ENCODE measurements at regions not wholly inside any gene's neighbourhood (a gene's known extent, or its start where the extent isn't known, plus 50 kb on each side); places are given as distances from the start of the nearest gene placed in this dataset.
"Not testable (repeated sequence)": the region's sequence is repeated elsewhere in the genome, so short reads cannot be mapped to it uniquely, and the experiment has no call there.

DNA sequence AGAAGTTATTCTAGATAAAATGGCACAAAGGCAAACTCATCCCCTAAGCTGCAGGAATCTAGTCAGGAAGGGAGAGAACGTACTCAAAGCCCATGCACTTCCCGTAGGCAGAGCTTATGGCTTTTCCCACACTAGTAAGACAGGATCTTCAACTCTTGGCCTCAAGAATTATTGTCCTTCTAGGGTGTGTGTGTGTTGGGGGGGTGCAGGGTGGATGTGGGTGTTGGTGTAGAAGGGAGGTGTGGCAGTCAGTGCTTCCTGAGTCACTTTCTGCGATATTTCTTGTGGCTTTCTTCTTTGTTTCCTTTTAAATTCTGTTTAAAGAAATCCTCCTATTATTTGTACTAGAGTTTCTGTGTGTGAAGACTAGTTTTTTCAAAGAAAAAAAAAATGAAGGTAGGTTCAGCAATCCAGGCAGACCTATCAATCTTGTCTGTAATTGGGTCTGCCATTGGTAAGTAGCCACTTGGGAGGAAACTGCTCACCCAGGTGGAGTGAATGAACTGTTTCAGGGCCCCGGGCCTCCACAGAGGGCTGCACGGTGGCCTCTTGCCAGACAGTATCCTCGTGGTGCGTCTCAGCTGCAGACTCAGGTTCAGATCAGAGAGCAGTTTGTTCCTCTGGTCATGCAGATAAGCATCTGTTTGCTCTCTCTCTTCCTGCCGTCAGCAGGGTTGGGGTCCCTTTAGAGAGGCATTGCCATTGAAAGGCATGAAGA lies 131.9 kb downstream of the NPR3 start:
- no peak for DNase-seq (ENCODE audit: low spot score)

DNA sequence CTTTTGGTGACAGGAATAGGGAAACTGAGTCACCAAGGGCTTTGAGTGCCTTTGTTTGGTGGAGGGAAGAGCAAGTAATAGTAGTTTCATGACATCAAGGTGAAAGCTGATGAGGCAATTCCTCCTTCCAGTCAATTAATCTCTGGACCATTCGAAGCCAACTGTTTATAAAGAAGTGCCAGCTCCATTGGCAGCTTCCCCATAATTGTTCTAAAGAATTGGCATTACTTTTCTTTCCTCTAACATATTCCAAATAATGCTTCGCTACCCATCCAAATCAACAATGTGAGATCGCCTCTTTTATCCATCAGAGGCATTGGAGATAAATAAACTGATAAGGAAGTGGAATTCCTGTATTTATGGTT lies 132.4 kb downstream of the NPR3 start:
- DNase-seq (ENCODE audit: low spot score): no peak

DNA sequence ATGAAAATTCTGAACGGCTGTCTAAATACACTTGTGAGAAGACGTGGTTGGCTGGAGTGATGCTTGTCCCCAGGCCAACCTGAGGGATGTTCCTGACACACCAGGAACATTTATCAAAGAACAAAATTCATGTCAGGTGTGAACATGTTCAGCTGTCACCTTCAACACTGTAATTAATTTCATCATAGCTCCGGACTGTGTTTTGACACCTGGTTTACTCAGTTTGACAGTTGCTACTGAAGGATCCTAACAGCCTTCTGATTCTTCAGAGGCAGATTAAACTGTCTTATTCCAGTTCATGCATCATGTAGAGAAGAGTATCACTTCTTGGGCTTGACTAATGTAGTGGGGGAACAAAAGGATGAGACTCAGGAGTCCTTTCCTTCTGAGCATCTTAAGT lies 134.1 kb downstream of the NPR3 start:
- DNase-seq (ENCODE audit: low spot score): no peak

DNA sequence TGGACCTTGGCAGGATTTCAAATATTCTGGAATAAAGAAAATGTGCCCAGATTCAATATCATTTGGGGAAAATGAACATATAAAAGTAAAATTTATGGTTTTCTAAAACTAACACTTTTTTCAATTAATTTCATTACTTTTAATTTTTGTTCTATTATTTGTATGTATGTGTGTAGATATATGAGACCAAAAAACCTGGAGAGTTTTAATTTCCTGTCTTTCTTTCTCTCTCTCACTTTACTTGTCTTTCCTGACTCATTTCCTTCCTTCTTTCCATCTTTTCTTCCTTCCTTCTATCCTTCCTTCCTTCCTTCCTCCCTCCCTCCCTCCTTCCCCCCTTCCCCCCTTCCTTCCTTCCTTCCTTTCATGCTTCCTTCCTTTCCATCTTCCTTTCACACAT lies 137.0 kb downstream of the NPR3 start:
- DNase-seq (ENCODE audit: low spot score): no peak

DNA sequence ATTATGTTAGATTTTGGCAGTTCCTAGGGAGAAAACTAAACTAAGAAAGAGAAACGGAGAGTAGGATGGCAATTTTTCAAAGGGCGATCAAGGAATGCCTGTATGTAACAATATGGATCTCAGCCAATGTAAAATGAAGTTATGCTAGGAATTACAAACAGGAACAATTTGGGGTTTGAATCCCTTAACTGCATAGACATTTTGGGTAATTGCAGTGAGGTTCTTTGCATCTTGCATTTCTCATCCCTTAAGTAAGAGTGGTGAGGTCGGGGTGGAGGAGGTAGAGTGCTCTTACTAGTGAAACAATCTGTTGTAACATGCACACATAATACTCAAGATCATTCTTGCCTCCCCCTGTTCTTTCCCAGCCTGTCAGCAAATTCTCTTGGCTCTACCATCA lies 137.6 kb downstream of the NPR3 start:
- DNase-seq (ENCODE audit: low spot score): no peak

DNA sequence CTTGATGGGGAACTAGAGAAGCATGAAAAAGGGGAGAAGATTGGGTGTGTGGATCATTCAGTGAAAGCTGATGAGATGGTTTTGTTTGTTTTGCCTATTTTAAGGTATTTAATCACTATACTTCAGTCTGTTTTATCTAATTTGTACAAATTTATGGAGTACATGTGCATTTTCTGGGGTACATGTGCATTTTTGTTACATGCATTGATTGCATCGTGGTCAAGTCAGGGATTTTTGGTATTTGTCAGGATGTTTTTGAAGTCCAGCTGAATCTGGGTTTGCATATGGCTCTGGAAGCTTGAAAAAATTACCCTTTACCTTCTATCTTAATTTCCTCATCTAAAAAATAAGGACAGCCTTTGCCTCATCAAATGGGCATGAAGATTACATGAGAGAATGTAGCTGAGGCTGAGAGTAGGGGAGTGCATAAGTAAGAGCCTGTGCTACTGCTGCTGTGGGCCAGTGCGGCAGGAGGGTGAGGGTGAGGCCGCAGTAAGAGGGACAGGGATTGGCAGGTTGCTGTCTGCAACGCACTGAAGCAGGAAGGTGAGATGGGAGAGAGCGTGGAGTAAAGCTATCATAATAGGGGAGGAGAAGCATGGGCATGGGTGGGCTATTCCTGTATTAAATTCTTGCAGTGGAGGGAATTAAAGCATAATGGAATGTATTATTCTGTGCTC lies 139.8 kb downstream of the NPR3 start:
- no peak for DNase-seq (ENCODE audit: low spot score)

DNA sequence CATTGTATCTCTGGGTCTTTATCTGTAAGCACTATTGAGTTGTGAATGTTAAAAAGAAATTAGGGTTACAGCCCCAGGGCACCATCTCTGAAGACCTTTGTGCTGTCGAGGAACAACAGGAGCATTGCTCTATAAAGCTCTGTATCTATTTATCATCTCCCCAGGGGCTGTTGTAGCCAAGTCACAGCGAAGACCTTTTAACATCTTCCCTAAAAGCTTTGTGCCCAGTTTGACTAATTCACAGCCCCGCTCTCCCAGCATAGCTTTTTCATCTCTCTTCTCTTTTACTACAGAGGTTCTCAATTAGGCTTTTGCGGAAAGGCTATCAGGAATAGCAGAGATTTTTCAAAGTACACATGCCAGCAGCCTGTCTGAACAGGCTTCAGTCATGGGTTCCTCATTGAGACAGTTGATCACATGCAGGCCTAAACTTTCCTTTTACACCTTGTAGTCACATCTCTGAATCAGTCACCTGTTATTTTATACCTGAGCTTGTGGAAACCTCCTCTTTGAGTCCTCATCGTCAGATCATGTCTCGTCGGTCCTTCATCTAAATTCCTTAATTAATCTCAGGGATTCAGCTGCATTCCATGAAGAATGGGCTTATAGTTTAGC lies 140.5 kb downstream of the NPR3 start:
- DNase-seq (ENCODE audit: low spot score): no peak

DNA sequence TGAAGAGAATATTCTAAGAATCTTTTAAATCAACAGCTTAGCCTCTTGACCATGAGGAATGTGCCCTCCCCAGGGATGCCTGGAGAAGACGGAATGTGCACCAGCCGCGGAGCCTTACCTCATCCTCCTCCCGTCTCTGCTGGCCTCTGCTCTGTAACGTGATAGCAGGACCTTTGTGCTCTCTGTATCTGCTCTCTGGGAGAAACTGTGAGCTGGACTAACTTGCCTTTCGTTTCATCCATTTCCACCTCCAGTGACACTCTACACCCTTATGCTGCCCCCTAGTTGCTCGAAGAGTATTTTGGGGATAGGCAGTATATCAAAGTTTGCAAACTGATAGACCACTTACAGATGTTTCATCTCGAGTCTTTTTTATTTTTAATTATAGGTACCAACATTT lies 141.4 kb downstream of the NPR3 start:
- peak; percentile 13 for DNase-seq (ENCODE audit: low spot score)

DNA sequence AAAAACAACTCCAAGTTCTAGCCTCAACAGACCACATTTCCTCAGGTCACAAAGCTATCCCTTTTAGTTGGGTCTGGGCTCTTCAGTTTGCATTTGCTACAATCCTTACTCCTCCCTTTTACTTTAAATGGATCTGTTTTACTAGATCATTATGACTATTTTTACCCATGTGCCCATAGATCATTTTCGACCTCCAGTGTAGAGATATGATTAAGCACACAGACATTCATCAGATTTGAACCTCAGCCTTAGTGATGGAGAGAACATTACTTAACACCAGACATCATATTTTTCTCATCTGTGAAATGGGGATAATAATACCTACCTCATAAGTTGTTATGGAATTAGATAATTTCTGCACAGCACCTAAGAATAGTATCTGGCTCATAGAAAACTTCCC lies 141.9 kb downstream of the NPR3 start:
- no peak for DNase-seq (ENCODE audit: low spot score)

DNA sequence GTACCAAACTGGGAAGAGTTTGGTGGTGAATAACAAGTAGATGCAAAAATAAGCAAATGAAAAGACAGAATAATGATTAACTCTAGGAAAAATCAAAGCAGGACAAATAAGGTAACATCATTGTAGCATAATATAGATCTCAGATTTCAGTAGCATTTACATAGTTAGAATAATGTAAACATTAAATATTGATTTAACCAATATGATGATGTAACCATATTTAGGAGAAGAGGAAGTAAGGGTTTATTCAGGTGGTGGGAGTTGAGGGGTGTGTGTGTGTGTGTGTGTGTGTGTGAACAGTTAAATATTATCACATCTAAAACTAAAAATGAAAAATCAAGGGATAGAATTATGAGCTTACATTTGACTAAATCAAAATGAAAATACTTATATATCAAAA lies 143.4 kb downstream of the NPR3 start:
- DNase-seq (ENCODE audit: low spot score): no peak

DNA sequence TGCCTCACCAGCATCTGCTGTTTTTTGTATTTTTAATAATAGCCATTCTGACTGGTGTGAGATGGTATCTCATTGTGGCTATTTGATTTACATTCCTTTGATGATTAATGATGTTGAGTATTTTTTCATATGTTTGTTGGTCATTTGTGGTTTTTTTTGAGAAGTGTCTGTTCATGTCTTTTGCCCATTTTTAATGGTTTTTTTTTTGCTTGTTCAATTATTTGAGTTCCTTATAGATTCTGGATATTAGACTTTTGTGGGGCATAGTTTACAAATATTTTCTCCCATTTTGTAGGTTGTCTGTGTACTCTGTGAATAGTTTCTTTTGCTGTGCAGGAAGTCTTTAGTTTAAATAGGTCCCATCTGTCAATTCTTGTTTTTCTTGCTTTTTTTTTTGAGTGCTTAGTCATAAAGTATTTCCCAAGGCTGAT lies 148.1 kb downstream of the NPR3 start:
- no peak for DNase-seq (ENCODE audit: low spot score)

DNA sequence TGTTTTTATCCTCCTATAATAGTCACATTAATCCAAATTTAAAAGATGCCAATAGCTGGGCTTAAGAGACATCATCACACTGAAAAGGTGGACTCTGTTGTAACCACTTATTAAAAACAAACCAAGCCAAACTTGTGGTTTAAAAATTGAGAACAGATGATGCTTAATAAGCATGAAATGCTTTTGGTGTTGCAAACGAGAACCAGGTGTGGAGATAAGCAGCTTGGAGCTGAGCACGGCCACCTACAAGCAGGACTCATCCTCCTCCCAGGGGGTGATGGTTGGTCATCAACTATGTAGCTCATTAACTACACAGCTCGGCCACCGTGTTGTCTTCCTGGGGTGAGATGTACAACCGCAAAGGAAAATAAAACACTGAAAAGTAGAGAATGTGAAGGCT lies 154.4 kb downstream of the NPR3 start:
- no peak for DNase-seq (ENCODE audit: low spot score)

DNA sequence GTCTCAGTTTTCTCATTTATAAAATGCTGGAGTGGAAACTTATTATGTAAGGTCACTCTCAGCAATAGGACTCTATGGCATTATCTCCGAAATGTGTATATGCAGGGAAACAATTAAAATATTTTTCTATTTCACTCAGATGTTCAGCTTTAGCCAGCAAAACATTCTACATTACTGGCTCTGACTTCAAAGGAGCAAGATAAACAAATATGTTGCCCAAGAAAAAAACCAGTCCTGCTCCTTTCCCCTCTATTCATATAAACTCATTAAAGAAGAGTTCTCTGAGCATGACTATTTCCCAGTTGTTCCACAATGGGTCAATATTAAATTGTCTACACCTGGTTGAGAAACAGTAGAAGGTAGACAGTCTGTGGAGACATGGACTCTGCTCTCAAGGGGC lies 155.0 kb downstream of the NPR3 start:
- DNase-seq (ENCODE audit: low spot score): no peak

DNA sequence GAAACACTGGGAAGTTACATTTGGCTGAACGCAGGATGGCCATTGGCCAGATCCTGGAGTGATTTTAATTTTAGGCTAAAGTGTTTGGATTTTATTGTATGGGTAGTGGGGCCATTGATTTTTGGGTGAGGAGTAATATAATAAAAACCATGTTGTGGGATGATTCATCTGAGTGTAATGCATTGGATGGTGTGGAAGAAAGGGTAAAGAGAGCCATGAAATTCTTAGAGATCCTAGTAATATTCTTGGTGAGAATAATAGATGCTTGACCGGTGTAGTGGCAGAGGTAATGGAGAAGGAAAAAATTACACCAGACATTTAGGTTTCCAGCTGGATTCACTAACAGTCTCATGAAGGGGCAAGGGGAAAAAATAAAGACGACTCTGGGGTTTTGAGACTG lies 158.1 kb downstream of the NPR3 start:
- no peak for DNase-seq (ENCODE audit: low spot score)

DNA sequence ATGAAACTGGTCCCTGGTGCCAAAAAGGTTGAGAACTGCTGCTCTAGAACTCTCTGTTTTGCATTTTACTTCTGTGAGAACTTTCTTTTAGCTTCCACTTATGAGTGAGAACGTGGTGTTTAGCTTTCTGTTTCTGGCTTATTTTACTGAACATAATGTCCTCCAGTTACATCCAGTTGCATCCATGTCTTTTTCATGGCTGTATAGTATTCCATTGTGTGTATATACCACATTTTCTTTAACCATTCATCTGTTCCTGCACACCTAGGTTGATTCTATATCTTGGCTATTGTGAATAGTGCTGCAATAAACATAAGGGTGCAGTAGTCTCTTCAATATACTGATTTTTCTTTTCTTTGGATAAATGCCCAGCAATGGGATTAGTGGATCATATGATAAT lies 165.7 kb downstream of the NPR3 start:
- no peak for DNase-seq (ENCODE audit: low spot score)

DNA sequence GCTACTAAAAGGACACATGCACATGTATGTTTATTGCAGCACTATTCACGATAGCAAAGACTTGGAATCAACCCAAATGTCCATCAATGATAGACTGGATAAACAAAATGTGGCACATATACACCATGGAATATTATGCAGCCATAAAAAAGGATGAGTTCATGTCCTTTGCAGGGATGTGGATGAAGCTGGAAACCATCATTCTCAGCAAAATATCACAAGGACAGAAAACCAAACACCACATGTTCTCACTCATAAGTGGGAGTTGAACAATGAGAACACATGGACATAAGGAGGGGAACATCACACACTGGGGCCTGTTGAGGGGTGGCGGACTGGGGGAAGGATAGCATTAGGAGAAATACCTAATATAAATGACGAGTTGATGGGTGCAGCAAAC lies 168.2 kb downstream of the NPR3 start:
- not testable (repeated sequence) for DNase-seq (ENCODE audit: low spot score)

DNA sequence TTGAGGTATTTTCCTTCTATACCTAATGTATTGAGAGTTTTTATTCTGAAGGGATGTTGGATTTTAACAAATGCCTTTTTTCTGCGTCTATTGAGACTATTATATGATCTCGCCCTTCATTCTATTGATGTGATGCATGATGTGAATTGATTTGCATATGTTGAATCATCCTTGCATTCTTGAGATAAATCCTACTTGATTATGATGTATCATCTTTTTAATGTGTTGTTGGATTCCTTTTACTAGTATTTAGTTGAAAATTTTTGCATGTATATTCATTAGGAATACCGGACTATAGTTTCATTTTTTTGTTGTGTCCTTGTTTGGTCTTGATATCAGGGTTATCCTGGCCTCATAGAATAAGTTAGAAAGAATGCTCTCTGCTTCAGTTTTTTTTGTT lies 169.7 kb downstream of the NPR3 start:
- no peak for DNase-seq (ENCODE audit: low spot score)

DNA sequence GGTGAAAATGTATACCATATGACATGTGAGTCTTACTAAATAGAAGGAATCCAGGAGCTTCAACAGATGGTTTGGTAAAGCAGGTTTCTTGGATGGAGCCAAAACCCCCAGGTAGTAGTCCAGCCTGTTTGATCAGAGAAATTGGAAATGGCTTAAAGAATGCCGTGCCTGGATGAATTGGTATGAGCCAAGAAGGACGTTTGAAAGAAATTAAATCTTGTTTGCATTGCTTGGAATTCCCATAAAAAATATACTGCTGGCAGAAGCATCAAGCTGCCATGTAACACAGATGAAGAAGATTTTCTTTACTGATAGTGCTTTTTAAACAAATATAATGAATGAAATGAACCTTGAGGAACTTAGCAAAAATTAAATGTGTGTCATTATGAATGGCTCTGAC lies 176.3 kb downstream of the NPR3 start:
- DNase-seq (ENCODE audit: low spot score): no peak

DNA sequence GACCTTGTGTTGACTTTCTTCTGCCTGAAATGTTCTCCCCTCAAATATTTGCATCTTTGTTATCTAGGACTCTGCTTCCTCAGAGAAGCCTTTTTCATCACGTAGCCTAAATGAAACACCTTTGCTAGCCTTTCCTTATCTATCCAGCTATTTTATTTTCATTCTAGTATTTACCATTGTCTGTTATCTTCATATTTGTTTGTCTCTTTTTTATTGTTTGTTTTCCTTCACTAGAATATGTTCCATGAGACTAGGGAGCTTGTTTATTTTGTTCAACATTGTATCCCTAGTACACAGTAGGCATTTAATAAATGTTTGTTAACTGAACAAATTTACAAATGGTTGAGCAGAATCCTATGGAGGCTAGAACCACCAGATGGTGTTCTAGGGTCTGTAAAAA lies 178.0 kb downstream of the NPR3 start:
- no peak for DNase-seq (ENCODE audit: low spot score)

DNA sequence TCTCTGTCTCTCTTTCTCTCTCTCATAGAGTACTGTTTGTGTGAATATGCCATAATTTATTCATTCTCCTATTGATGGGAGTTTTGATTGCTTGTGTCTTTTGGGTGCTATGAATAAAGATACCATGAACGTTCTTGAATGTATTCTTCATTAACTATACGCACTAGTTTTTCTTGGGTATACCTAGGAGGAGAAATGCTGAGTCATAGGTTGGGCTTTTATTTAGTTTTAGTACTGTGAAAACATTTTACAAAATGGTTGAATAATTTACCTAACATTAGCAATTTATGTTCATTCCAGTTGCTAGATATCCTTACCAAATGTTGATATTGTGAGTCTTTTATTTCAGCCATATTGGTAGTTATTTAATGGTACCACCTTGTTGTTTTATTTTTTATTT lies 192.5 kb downstream of the NPR3 start:
- DNase-seq (ENCODE audit: low spot score): no peak

DNA sequence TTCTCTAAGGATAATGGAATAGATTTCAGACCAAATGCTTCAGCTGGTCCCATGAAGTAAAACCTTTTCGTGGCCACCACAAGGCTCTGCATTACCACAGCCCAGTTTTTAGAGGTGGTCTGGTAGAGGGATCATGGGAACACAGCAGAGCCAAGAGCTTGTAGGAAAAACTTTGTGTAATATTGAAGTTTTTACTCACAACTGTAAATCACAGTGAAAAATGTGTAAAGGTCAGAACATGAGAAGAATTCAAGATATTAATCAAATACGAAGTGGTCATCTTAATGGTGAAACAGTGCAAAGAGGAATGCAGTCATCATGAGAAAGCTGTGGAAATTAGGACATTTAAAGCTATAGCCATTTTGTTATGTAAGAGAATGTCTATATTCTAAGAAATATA lies 197.5 kb downstream of the NPR3 start:
- DNase-seq (ENCODE audit: low spot score): no peak

DNA sequence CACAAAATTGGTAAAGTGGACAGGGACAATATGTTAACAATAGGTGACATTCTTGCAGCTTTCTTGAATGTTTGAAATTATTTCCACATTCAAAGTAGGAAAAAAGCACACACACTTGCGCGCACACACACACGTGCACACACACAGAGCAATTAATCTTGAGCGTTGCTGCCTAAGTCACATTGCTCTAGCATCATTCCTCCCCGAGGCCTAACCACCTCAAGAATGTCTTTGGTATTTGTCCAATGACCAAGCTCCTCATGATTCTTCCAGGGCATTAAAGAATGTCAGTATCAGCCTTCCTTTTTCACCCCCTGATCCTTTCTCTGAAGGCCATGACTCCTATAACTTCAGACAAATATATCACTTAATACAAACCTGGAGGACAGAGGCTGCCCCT lies 198.1 kb downstream of the NPR3 start:
- no peak for DNase-seq (ENCODE audit: low spot score)

DNA sequence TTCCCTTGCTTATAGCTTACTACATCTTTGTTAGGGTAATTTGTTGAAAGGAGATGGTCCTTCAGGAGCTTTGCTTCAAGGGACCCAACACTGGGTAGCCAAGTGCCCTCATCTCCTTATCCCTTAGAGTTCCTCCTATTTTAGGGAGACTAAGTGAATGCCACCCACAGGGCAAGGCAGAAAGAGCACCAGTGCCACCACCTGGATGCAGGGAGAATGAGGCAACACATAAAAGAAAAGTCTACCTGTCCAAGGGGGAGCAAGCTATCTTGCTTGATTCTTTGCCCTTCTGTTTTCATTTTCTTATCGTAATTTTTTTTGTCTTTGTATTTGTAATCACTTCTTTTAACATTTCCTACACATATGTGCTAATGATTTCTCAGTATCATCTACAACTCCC lies 205.5 kb downstream of the NPR3 start:
- peak; percentile 4 for DNase-seq (ENCODE audit: low spot score)

DNA sequence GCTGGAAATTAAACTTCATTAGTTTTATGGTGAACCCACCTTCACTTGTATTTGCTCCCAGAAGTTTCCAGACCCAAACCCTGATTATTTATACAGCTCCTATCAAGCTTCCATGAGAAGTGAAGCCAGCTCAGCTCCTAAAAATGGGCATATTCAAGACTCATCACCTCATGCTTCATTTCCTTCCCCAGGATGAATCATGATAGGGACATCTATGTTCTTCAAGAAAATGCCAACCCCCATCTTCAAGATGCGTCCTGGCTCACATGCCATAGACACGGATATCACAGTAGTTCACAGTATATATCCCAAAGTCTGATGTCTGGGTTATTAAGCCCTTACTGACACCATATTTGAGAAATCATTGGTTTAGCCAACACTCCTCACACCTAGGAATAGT lies 217.6 kb downstream of the NPR3 start:
- DNase-seq (ENCODE audit: low spot score): no peak
